ENCODE measurements at regions not wholly inside any gene's neighbourhood (a gene's known extent, or its start where the extent isn't known, plus 50 kb on each side); places are given as distances from the start of the nearest gene placed in this dataset.

DNA sequence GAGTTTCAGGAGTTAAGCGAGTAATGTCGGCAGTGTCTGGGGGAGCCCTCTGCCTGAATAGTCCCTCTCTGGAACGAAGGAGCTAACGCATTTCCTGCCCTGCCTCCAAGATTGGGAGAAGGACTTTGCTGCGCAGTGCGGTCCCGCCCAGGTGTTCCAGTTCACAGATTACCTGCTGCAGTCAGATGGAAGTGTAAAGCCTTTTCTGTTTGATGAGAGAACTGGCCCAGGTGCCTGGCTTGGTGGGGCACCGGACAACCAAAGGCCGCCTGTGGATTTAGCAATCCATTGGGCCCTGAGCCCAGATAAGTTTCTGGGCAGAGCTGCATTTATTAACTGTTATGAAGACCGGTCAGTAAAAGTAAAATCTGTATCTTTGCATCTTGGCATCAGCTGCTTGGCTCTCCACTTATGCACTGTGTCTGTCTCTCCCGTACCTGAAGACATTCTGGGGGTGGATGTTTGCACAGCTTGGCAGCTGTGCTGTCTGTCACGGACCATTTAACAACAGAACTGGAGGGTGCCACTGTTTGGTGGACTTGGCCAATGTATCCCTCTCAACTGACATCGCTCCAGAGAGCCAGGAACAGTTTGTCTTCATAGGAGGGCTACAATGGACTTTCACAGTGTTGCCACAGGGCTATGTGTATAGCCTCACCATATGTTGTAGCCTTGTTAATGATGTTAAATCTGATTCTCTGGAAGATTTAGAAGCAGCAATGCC, 654.7 kb upstream of the ZWINT start:
- TF ChIP-seq, protein P1, sequence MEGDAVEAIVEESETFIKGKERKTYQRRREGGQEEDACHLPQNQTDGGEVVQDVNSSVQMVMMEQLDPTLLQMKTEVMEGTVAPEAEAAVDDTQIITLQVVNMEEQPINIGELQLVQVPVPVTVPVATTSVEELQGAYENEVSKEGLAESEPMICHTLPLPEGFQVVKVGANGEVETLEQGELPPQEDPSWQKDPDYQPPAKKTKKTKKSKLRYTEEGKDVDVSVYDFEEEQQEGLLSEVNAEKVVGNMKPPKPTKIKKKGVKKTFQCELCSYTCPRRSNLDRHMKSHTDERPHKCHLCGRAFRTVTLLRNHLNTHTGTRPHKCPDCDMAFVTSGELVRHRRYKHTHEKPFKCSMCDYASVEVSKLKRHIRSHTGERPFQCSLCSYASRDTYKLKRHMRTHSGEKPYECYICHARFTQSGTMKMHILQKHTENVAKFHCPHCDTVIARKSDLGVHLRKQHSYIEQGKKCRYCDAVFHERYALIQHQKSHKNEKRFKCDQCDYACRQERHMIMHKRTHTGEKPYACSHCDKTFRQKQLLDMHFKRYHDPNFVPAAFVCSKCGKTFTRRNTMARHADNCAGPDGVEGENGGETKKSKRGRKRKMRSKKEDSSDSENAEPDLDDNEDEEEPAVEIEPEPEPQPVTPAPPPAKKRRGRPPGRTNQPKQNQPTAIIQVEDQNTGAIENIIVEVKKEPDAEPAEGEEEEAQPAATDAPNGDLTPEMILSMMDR (conservative IDR thresholded peaks at IDR 0.05 in 1 of 2, IDR thresholded peaks at IDR 0.05 in 1 of 2; ENCODE audit: extremely low read depth in 1 of 2, insufficient read depth in 1 of 2, low read depth in 1 of 2, low read length in 2 of 2), result no peak
- TF ChIP-seq EZH2 (IDR thresholded peaks at IDR 0.05; ENCODE audit: borderline replicate concordance, low read length), result no peak
